B cell (primary cell): ENCODE measurements at regions not wholly inside any gene's neighbourhood (a gene's known extent, or its start where the extent isn't known, plus 50 kb on each side); places are given as distances from the start of the nearest gene placed in this dataset.

Source experiments
- CTCF ChIP-seq: fragments of 200-600 bp; IDR thresholded peaks from one replicate; pipeline ENCODE4 v1.8.0; 2022; ENCODE audit warnings: antibody characterized with exemption, mild to moderate bottlenecking
- EZH2 ChIP-seq: IDR thresholded peaks from 2 replicates; pipeline ENCODE4 v1.6.1; 2012; ENCODE audit warnings: borderline replicate concordance, low read depth, mild to moderate bottlenecking, moderate library complexity, low read length; ENCODE audit not compliant: insufficient read depth, poor library complexity, severe bottlenecking

GRCh38 chr6:4640139-4640538 is 136.1 kb upstream of the CDYL start:
- TF ChIP-seq CTCF (no peak), EZH2 (no peak)
